IPS-18a (cell line): ENCODE measurements at regions not wholly inside any gene's neighbourhood (a gene's known extent, or its start where the extent isn't known, plus 50 kb on each side); places are given as distances from the start of the nearest gene placed in this dataset.

Experiments
- H3K27ac ChIP-seq: one replicate; pipeline ENCODE4 v1.5.1; 2013; ENCODE audit warnings: low read length
- H3K27me3 ChIP-seq: one replicate; pipeline ENCODE4 v1.6.1; 2013; ENCODE audit warnings: mild to moderate bottlenecking, low read length; ENCODE audit not compliant: control insufficient read depth, insufficient read depth
- H3K36me3 ChIP-seq: one replicate; pipeline ENCODE4 v1.6.1; 2013; ENCODE audit warnings: low read depth, low read length; ENCODE audit not compliant: control insufficient read depth
- H3K4me1 ChIP-seq: one replicate; pipeline ENCODE4 v1.6.1; 2013; ENCODE audit warnings: low read depth, low read length; ENCODE audit not compliant: control insufficient read depth
- H3K4me3 ChIP-seq: one replicate; pipeline ENCODE4 v1.5.1; 2013; ENCODE audit warnings: low read length
- H3K9ac ChIP-seq: one replicate; pipeline ENCODE4 v1.6.1; 2013; ENCODE audit warnings: mild to moderate bottlenecking, low read length, moderate library complexity
- H3K9me3 ChIP-seq: one replicate; pipeline ENCODE4 v1.6.1; 2013; ENCODE audit warnings: low read depth, low read length; ENCODE audit not compliant: control insufficient read depth

- H3K9ac ChIP-seq = no peak overlapping the region
- H3K4me3 ChIP-seq = no peak overlapping the region
- H3K27ac ChIP-seq = no peak overlapping the region
- H3K9me3 ChIP-seq = no peaks in the 10 kb centered on the region
- H3K27me3 ChIP-seq = no peaks in the 10 kb centered on the region
- H3K4me1 ChIP-seq = no peaks in the 10 kb centered on the region
- no peaks in the 10 kb centered on the region for H3K36me3 ChIP-seq
Observed at GRCh38 chr4:10740251-10740650, 55.7 kb upstream of the CLNK start.

- Histone ChIP-seq H3K27ac (no peak overlapping the region), H3K9ac (no peak overlapping the region), H3K36me3 (no peaks in the 10 kb centered on the region)
Observed at GRCh38 chr4:10738826-10739489, 54.4 kb upstream of the CLNK start.

GRCh38 chr4:10737337-10737736, 52.8 kb upstream of the CLNK start:
- no peak overlapping the region for H3K4me3 ChIP-seq
- H3K9me3 ChIP-seq = no peaks in the 10 kb centered on the region
- no peak overlapping the region for H3K9ac ChIP-seq
- no peaks in the 10 kb centered on the region for H3K36me3 ChIP-seq
- no peaks in the 10 kb centered on the region for H3K27me3 ChIP-seq
- no peak overlapping the region for H3K27ac ChIP-seq
- no peaks in the 10 kb centered on the region for H3K4me1 ChIP-seq

More at GRCh38 chr4:10738826-10739489, 54.4 kb upstream of the CLNK start:
- Histone ChIP-seq H3K27me3 (no peaks in the 10 kb centered on the region), H3K9me3 (no peaks in the 10 kb centered on the region), H3K4me3 (no peak overlapping the region), H3K4me1 (no peaks in the 10 kb centered on the region)

- Histone ChIP-seq H3K4me1 (no peaks in the 10 kb centered on the region), H3K4me3 (no peak overlapping the region), H3K9me3 (no peaks in the 10 kb centered on the region), H3K36me3 (no peaks in the 10 kb centered on the region), H3K9ac (no peak overlapping the region), H3K27ac (no peak overlapping the region), H3K27me3 (no peaks in the 10 kb centered on the region)
Observed at GRCh38 chr4:10736895-10737294, 52.3 kb upstream of the CLNK start.

- H3K27me3 ChIP-seq = no peaks in the 10 kb centered on the region
- no peaks in the 10 kb centered on the region for H3K4me1 ChIP-seq
- no peaks in the 10 kb centered on the region for H3K9me3 ChIP-seq
- no peak overlapping the region for H3K27ac ChIP-seq
- H3K36me3 ChIP-seq = no peaks in the 10 kb centered on the region
- no peak overlapping the region for H3K9ac ChIP-seq
- H3K4me3 ChIP-seq = no peak overlapping the region
Observed at GRCh38 chr4:10736266-10736665, 51.7 kb upstream of the CLNK start.

- Histone ChIP-seq H3K27me3 (no peaks in the 10 kb centered on the region), H3K9ac (no peak overlapping the region), H3K4me1 (no peaks in the 10 kb centered on the region), H3K36me3 (no peaks in the 10 kb centered on the region), H3K9me3 (no peaks in the 10 kb centered on the region), H3K27ac (no peak overlapping the region), H3K4me3 (no peak overlapping the region)
Observed at GRCh38 chr4:10734697-10735096, 50.1 kb upstream of the CLNK start.
